Naive thymus-derived CD4-positive, alpha-beta T cell (primary cell): ENCODE measurements at regions not wholly inside any gene's neighbourhood (a gene's known extent, or its start where the extent isn't known, plus 50 kb on each side); places are given as distances from the start of the nearest gene placed in this dataset.
"Not testable (repeated sequence)": the region's sequence is repeated elsewhere in the genome, so short reads cannot be mapped to it uniquely, and the experiment has no call there.

Experiments
- ATAC-seq: fragments of 150-1000 bp; cut with Tn5 transposase; 2 replicates; pipeline ENCODE4 v1.10.0; 2021; ENCODE audit warnings: mild to moderate bottlenecking, moderate library complexity
- CTCF ChIA-PET: fragments of 350-600 bp; sonication (Branson Sonifier 250); formaldehyde crosslinking; loops from one replicate; lab custom pipeline; 2021; ENCODE audit warnings: antibody characterized with exemption; lab: Charles Lee
- POLR2A ChIA-PET: fragments of 350-600 bp; sonication (Branson Sonifier 250); formaldehyde crosslinking; loops from one replicate; lab custom pipeline; 2021; ENCODE audit warnings: antibody characterized with exemption, inconsistent platforms; lab: Charles Lee
- DNase-seq, 9 donors: peaks; one replicate each; pipeline versions ENCODE4 v3.0.0 to v3.0.0-alpha.2; 2020 to 2022; ENCODE audit warnings: mixed read lengths in 1 of 9
- H3K27ac ChIP-seq: one replicate; pipeline ENCODE4 v1.7.0; 2013; ENCODE audit warnings: mild to moderate bottlenecking, low read depth, low read length, moderate library complexity
- H3K27me3 ChIP-seq, 2 donors: one replicate each; pipeline ENCODE4 v1.7.0; 2013; ENCODE audit warnings: low read length in 2 of 2, mild to moderate bottlenecking in 2 of 2, moderate library complexity in 2 of 2; ENCODE audit not compliant: control insufficient read depth in 2 of 2, insufficient read depth in 2 of 2
- H3K36me3 ChIP-seq, 3 experiments: 1 replicate in 2 of 3; 2 replicates in 1 of 3; pipeline ENCODE4 v1.7.0; 2013; ENCODE audit warnings: low read length in 3 of 3, mild to moderate bottlenecking in 3 of 3, moderate library complexity in 1 of 3; ENCODE audit not compliant: insufficient read depth in 3 of 3, control insufficient read depth in 2 of 3
- H3K4me1 ChIP-seq, 2 donors: one replicate each; pipeline ENCODE4 v1.7.0; 2013; ENCODE audit warnings: low read length in 2 of 2, mild to moderate bottlenecking in 2 of 2, moderate library complexity in 1 of 2; ENCODE audit not compliant: control insufficient read depth in 2 of 2, insufficient read depth in 2 of 2
- H3K4me3 ChIP-seq: 2 replicates; pipeline ENCODE4 v1.7.0; 2013; ENCODE audit warnings: mild to moderate bottlenecking, low read length
- H3K9me3 ChIP-seq, 3 experiments: 1 replicate in 2 of 3; 2 replicates in 1 of 3; pipeline ENCODE4 v1.7.0; 2013; ENCODE audit warnings: low read length in 3 of 3; ENCODE audit not compliant: control insufficient read depth in 2 of 3
- H3K27ac Mint-ChIP-seq, 9 donors: one replicate each; pipeline ENCODE4 v1.8.0; 2020 to 2022; ENCODE audit warnings: mixed read lengths in 9 of 9, mild to moderate bottlenecking in 8 of 9, moderate library complexity in 5 of 9, inconsistent platforms in 2 of 9
- H3K27me3 Mint-ChIP-seq, 5 donors: one replicate each; pipeline ENCODE4 v1.8.0; 2021 to 2022; ENCODE audit warnings: mixed read lengths in 5 of 5, mild to moderate bottlenecking in 1 of 5
- H3K36me3 Mint-ChIP-seq, 5 donors: one replicate each; pipeline ENCODE4 v1.8.0; 2020 to 2022; ENCODE audit warnings: mixed read lengths in 5 of 5, mild to moderate bottlenecking in 3 of 5, inconsistent platforms in 1 of 5
- H3K4me1 Mint-ChIP-seq, 7 donors: one replicate each; pipeline ENCODE4 v1.8.0; 2020 to 2022; ENCODE audit warnings: mixed read lengths in 7 of 7, mild to moderate bottlenecking in 3 of 7, inconsistent platforms in 1 of 7
- H3K4me3 Mint-ChIP-seq, 10 donors: one replicate each; pipeline ENCODE4 v1.8.0; 2020 to 2022; ENCODE audit warnings: mild to moderate bottlenecking in 10 of 10, mixed read lengths in 10 of 10, moderate library complexity in 6 of 10, inconsistent platforms in 2 of 10
- H3K9me3 Mint-ChIP-seq, 11 donors: one replicate each; pipeline ENCODE4 v1.8.0; 2020 to 2022; ENCODE audit warnings: mixed read lengths in 11 of 11, mild to moderate bottlenecking in 4 of 11, inconsistent platforms in 1 of 11, moderate library complexity in 1 of 11
- intact Hi-C, 2 donors: fragments of 100-400 bp; cut with micrococcal nuclease; formaldehyde crosslinking; loops; one replicate each; pipeline ENCODE4 v1.15.1; 2023

DNA sequence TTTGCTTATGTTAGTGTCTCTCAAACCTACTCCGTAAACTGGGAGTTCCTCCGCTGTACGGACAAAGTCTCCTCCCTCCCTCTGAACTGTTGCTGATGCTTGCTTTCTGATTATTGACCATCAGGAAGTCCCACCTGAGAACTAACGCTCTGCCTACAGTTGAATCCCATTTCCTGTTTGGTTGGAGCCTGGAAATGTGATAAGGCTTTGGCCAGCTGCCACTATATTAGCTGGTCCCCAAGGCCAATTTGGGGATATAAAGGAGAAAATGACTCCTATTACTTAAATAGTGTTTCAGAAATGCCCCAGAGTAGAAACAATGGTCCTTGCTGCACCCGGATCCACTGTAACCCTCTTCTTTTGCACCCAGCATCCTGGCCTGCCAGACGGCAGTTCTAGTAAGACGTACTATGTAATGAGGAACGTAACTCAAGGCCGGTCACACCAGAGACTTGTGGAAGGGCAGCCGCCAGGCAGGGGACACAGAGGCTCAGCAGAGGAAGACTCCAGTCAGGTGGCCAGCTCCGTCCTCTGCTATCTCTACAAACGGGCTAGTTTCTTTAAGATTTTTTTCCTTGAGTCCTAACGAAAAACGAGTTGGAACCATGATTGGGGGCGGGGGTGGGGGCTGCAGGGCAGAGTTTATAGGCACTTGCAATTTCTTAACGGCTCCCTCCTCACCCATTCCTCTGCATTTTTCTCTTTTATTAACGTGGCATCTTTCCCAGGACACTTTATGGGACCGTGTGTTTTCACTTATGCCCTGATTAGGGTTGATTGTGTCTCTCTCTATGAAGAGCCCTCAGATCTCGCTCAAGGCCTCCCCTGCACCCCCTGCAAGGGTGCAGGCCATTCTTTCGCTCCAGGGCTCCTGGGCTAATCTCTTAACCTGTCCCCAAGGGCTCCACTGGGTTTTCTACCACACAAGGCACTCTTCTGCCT lies 72.8 kb upstream of the CDON start:
- Mint-ChIP-seq H3K9me3 (no peaks in the 10 kb centered on the region), H3K27ac (no peak overlapping the region)

DNA sequence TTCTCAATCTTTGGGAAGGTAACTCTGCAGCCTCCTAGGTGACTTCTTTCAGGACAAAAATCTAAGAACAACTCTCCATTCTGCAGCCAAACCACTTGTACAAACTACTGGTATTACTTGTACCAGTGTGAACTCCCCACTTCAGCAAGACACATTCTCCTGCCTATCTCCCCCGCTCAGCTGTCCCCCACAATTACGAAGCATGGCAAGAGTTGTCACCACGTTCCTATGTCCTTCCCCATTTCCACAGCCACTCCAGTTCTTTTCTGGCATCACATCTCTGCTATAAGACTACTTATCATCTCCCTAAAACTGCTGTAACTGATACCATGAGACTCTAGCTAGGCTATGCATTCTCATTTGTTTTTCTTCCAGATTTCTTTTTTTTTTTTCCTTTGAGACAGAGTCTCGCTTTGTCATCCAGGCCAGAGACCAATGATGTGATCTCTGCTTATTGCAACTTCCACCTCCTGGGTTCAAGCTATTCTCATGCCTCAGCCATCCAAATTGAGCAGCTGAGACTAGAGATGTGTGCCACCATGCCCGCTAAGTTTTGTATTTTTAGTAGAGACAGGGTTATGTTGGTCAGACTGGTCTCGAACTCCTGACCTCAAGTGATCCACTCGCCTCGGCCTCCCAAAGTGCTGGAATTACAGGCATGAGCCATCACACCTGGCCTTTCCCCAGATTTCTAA lies 71.9 kb upstream of the CDON start:
- H3K36me3 ChIP-seq, result no peaks in the 10 kb centered on the region
- H3K4me3 ChIP-seq, result no peak overlapping the region
- ATAC-seq (no peak), DNase-seq (no peak)
- H3K27ac Mint-ChIP-seq, result no peak overlapping the region
- H3K27me3 Mint-ChIP-seq, result peaks cover 4 to 9% (median 4%) of the 10 kb centered on the region in 5 donors
- intact Hi-C loops, result no loop called here
- H3K4me1 Mint-ChIP-seq, result no peaks in the 10 kb centered on the region
- no peak overlapping the region for H3K4me3 Mint-ChIP-seq
- no peaks in the 10 kb centered on the region for H3K4me1 ChIP-seq
- no peaks in the 10 kb centered on the region for H3K9me3 ChIP-seq
- POLR2A ChIA-PET, result no interaction called here
- CTCF ChIA-PET, result no interaction called here
- H3K36me3 Mint-ChIP-seq, result no peaks in the 10 kb centered on the region
- H3K9me3 Mint-ChIP-seq, result no peaks in the 10 kb centered on the region
- H3K27me3 ChIP-seq, result peaks cover 0 to 3% of the 10 kb centered on the region in 2 donors
- no peak overlapping the region for H3K27ac ChIP-seq

More for the DNA sequence above, 72.8 kb upstream of the CDON start:
- no peaks in the 10 kb centered on the region for H3K4me1 Mint-ChIP-seq
- H3K27me3 ChIP-seq, result peaks cover 0 to 3% of the 10 kb centered on the region in 2 donors
- ChIA-PET CTCF (no interaction called here), POLR2A (no interaction called here)
- no peak overlapping the region for H3K4me3 Mint-ChIP-seq
- H3K27me3 Mint-ChIP-seq, result peaks cover 4 to 16% (median 9%) of the 10 kb centered on the region in 5 donors
- H3K4me1 ChIP-seq, result no peaks in the 10 kb centered on the region
- intact Hi-C loops, result no loop called here
- no peak overlapping the region for H3K27ac ChIP-seq
- no peak for DNase-seq
- H3K9me3 ChIP-seq, result no peaks in the 10 kb centered on the region
- no peak overlapping the region for H3K4me3 ChIP-seq
- H3K36me3 Mint-ChIP-seq, result no peaks in the 10 kb centered on the region
- ATAC-seq, result no peak
- H3K36me3 ChIP-seq, result no peaks in the 10 kb centered on the region

DNA sequence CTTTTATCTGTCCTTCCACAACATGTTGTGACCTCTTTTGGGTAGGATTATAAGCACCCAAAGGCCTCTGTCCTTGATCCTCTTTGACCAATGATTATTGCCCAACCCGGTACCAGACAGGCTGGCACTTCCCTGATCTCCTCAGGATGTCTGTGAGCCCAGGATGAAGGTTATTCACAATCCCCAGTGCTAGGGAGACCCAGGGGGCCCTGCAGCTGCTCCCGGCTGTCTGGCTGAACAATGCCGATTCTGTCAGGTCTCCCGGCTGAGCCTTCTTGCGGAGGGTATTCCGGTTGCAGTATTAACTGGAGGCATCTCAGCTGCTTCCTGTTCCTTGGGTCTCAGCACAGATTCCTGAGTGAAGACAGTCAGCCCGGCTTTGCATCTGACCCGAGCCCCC lies 71.2 kb upstream of the CDON start:
- ATAC-seq (no peak), DNase-seq (no peak)
- Histone ChIP-seq H3K27ac (no peak overlapping the region), H3K4me3 (no peak overlapping the region), H3K9me3 (no peaks in the 10 kb centered on the region), H3K36me3 (no peaks in the 10 kb centered on the region), H3K4me1 (no peaks in the 10 kb centered on the region), H3K27me3 (peaks cover 0 to 3% of the 10 kb centered on the region in 2 donors)
- Mint-ChIP-seq H3K36me3 (no peaks in the 10 kb centered on the region), H3K4me3 (no peak overlapping the region), H3K27ac (no peak overlapping the region), H3K4me1 (no peaks in the 10 kb centered on the region), H3K27me3 (peaks cover 0 to 4% (median 0%) of the 10 kb centered on the region in 5 donors), H3K9me3 (no peaks in the 10 kb centered on the region)
- intact Hi-C loops, result no loop called here
- POLR2A ChIA-PET, result interaction anchor here (0.6 kb wide), 1 partner anchor 335 kb away, joined by 3 read pairs; no protein-coding TSS in a partner anchor
- CTCF ChIA-PET, result no interaction called here

DNA sequence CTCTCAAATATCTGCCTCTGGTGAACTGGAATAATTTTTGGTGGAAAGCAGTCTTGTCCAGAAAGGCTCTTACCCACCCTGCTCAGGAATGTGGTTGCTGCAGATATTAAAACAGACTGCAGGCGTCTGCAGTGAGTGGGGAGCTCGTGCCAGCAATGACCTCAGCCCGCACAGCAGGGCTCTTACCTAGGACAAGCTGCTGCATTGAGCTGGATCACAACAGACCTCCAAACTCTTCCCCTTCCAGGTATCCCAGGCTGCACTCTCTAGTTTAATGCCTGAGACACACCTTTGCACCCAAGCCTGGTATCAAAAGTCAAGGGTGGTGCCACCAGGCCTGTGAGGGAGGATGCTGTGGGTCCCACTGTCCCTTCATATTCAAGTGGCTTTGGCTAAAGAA lies 69.7 kb upstream of the CDON start:
- no peak overlapping the region for H3K27ac ChIP-seq
- no peaks in the 10 kb centered on the region for H3K36me3 Mint-ChIP-seq
- H3K9me3 ChIP-seq, result no peaks in the 10 kb centered on the region
- ChIA-PET POLR2A (no interaction called here), CTCF (interaction anchor here (0.6 kb wide), 1 partner anchor 10 kb away, joined by 3 read pairs; no protein-coding TSS in a partner anchor)
- no peak for ATAC-seq
- peaks cover 0 to 2% (median 0%) of the 10 kb centered on the region in 5 donors for H3K27me3 Mint-ChIP-seq
- DNase-seq, result no peak
- no peaks in the 10 kb centered on the region for H3K4me1 Mint-ChIP-seq
- no peaks in the 10 kb centered on the region for H3K36me3 ChIP-seq
- H3K4me1 ChIP-seq, result no peaks in the 10 kb centered on the region
- no peak overlapping the region for H3K4me3 ChIP-seq
- intact Hi-C loops, result no loop called here
- H3K9me3 Mint-ChIP-seq, result no peaks in the 10 kb centered on the region
- peaks cover 0 to 2% of the 10 kb centered on the region in 2 donors for H3K27me3 ChIP-seq
- H3K27ac Mint-ChIP-seq, result no peak overlapping the region
- no peak overlapping the region for H3K4me3 Mint-ChIP-seq

DNA sequence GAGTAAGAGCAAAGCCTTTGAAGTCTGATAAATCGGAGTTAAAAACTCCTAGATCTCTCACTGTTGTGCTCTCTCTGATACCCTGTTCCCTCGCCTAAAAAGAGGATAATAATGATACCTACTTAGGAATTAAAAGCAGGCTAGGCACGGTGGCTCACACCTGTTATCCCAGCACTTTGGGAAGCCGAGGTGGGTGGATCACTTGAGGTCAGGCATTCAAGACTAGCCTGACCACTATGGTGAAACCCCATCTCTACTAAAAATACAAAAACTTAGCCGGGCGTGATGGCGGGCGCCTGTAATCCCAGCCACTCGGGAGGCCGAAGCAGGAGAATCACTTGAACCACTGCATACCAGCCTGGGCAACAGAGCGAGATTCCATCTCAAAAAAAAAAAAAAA lies 68.1 kb upstream of the CDON start:
- intact Hi-C loops, POLR2A ChIA-PET, H3K27ac ChIP-seq, H3K36me3 ChIP-seq, DNase-seq, H3K4me1 Mint-ChIP-seq, H3K4me1 ChIP-seq, H3K9me3 ChIP-seq, H3K27ac Mint-ChIP-seq, H3K27me3 Mint-ChIP-seq, CTCF ChIA-PET, H3K27me3 ChIP-seq, ATAC-seq, H3K9me3 Mint-ChIP-seq, H3K4me3 Mint-ChIP-seq, H3K4me3 ChIP-seq, H3K36me3 Mint-ChIP-seq: not testable (repeated sequence)

DNA sequence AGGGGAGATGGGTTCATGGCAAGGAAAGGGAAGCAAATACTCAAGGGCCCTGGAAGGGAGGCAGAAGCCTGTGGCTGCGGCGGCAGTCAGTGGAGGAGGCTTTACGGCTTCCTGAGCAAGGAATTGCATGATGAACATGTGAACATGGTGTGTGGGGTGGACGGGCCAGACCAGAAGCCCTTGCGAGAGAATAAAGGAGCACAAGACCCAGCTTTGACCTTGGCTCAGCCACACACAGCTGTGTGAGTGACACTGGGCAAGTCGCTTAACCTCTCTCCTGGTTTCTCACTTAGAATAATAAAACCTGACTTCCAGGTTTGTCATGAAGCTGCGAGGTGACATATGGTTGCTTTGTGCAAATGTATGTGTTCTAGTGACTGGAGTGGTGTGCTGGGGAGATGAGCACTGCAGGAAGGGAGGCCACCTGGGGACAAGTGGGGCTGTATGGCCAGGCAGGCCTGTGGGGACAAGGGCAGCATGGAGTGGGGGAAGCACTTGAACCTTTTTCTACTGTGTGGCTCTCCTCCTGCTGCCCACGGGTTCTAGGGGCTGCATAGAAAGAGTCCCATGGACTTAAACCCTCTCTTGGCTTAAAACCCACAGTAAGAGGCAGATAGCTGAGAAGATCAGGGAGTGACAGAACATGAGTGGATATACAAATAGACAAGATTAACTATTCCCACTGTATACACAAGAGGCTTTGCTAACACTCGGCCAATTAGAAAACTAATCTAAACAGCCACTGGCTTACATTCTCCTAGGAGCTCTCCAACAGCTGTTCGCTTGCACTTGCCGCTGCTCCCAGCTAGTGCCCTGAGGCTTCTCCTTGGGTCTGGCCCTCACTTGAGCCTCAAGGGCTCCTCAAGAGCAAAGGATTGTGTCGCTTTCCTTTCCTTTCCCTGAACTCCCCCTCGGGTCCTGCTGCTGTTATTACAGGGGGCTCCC lies 67.3 kb upstream of the CDON start:
- no peak overlapping the region for H3K27ac Mint-ChIP-seq
- Histone ChIP-seq H3K27ac (no peak overlapping the region), H3K4me3 (no peak overlapping the region), H3K27me3 (no peaks in the 10 kb centered on the region), H3K4me1 (no peaks in the 10 kb centered on the region), H3K36me3 (no peaks in the 10 kb centered on the region), H3K9me3 (no peaks in the 10 kb centered on the region)
- no peak for ATAC-seq
- POLR2A ChIA-PET, result no interaction called here
- CTCF ChIA-PET, result no interaction called here
- no peaks in the 10 kb centered on the region for H3K9me3 Mint-ChIP-seq
- H3K27me3 Mint-ChIP-seq, result no peaks in the 10 kb centered on the region
- H3K4me3 Mint-ChIP-seq, result no peak overlapping the region
- no peak for DNase-seq
- intact Hi-C loops, result no loop called here
- no peaks in the 10 kb centered on the region for H3K4me1 Mint-ChIP-seq
- H3K36me3 Mint-ChIP-seq, result no peaks in the 10 kb centered on the region
